GM19438 (cell line): ENCODE measurements at regions not wholly inside any gene's neighbourhood (a gene's known extent, or its start where the extent isn't known, plus 50 kb on each side); places are given as distances from the start of the nearest gene placed in this dataset.
"Not testable (repeated sequence)": the region's sequence is repeated elsewhere in the genome, so short reads cannot be mapped to it uniquely, and the experiment has no call there.

Experiments used
- ATAC-seq: cut with Tn5 transposase; IDR thresholded peaks from one replicate; pipeline ENCODE4 v1.9.1; 2021; ENCODE audit warnings: low read depth; ENCODE audit not compliant: unreplicated experiment

DNA sequence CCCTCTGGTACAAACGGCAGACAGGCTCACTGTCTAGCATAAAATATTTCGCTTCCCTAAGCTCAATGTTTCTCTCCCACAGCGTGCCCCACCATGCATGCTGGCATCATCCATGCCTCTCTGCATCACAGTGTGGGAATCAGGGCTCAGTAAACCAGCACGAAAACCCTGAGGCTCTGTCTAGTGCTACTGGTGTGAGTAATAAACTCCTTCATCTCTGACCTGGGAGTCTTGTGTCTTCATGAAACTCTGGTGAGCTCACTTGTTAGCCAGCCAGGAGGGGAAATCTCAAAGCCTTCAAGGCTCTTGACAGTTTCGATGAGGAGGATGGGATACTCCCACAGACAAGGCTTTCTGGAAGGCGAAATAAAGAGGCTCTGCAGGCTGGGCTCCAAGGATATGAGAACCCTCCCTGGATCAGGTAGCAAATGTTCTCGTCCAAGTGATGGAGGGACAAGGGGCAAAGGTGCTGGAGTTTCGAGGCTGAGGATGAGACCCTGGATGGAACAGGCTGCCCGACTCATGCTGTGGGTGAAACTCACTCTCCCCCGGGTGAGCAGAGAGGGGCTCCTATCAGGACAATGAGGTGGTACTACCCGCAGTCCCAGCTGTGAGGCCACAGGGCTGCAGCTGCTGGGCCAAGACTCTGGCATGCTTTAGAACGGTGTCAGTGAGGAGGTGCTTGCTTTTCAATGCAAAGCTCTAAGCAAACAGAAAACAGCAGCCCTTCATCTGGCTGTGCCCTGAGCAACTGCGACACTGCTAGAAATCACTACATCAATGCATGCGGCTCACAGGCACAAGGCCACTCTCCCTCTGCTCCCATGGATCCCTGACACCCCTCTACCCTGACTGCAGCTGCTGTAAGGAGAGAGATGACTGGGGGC is 69.3 kb downstream of the SHANK2 start:
- no peak for ATAC-seq

DNA sequence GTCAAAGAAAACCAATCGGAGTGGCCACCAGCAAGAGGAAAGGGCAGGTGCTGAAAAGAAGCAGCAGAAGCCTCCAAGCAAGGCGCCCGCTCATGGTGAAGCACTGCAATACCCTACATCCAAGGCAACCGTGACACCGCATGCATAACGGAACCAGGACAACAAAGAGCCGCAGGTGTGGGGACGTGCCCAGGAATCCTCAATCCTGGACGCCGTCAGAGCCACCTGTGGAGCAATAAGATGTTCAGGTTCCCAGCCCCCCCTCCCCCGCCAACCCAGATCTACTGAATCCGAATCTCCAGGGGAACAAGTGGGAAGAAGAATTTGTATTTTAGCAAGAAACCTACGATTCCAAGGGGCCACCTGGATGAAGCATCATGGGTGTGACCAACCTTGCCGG is 70.8 kb downstream of the SHANK2 start:
- no peak for ATAC-seq

DNA sequence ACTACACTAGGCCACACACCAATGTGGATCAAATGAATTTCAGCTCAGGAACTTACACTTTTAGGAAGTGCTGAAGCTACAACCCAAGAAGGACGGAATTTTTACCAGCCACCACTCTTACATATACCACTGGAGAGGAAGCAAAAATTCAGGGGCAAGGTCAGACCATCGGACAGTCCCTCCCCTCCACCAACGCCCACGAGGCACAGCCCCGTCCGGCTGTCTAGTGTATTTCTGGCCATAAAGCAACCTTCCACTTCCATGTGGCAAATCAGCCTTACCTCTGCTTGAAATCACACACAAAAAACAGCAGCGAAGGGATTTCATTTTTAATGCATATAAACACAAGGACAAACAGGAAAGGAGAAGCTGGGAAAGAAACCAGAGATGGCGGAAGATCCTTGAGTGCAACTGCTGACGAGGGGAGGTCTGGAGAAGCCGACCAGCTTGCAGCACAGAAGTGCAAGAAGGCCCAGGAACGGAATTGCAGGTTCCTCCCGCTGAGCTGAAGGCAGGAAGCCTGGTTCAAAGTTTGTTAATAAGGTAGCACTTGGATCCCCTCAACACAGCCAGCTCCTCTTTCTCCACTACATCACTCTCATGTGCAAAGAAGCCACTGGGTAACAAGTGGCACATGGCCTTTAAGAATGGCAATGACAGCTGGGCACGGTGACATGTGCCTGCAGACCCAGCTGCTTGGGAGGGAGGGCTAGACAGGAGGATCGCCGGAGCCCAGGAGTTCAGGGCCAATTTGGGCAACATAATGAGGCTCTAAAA is 71.5 kb downstream of the SHANK2 start:
- ATAC-seq: no peak

DNA sequence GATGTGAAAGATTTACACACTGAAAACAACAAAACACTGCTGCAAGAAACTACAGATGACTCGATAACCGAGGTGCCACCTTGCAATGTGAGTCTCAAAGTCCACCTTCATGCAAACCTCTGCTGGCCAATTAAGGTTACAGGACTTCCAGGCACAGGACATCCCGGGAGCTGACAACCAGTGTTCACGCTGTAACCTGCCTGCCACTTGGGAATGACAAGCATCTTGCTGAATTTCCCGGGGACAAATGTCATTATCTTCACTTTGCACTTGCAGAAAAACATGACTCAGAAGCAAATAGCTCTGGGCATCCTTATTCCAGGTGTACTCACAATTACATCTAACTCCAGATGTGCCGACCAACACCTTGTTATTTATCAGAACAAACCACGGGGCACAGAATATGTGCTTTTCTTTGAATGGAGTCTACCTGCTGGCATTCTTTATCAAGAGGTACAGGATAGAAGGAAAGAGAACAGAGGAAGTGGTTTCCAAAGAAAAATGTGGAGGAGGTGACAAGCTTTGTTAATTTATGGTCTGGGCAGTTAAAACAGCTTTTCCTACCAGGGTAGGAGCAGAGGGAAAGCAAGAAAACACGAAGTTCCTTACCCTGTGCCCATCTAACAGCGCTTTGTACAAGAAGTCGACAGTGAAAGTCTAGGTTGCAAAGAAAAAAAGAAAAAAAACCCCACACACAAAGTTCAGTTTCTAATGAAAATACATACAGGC is 72.3 kb downstream of the SHANK2 start:
- ATAC-seq: no peak

- no peak for ATAC-seq
Measured at GRCh38 chr11:71178076-71178475, 74.3 kb downstream of the SHANK2 start.

DNA sequence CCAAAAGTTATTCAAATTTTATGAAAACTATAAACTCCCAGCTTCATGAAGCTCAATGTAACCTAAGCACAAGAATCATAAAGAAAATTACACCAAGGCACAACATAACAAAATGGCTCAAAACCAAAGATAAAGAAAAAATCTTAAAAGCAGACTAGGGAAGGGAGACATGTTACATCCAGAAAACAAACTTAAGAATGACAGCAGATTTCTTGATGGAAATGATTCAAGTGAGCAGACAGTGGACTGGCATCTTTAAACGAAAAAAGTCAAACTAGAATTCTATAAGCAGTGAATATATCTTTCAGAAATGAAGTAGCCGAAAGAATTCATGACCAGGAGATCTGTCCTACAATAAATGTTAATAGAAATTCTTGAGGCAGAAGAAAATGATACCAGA is 75.6 kb downstream of the SHANK2 start:
- no peak for ATAC-seq

DNA sequence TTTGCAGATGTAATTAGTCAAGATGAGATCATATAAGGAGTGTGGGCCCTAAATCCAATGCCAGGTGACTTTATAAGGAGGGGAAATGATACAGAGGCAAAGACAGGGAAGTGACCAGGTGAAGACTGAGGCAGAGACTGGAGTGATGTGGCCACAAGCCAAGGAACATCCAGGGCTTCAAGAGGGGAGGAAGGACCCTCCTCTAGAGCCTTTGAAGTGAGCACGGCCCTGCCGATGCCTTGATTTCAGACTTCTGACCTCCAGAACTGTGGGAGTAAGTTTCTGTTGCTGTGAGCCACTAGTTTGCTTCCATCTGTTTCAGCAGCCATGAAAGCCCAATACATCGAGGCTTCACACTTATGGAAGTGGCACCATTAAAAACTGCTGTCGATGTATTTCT is 78.7 kb downstream of the SHANK2 start:
- no peak for ATAC-seq

DNA sequence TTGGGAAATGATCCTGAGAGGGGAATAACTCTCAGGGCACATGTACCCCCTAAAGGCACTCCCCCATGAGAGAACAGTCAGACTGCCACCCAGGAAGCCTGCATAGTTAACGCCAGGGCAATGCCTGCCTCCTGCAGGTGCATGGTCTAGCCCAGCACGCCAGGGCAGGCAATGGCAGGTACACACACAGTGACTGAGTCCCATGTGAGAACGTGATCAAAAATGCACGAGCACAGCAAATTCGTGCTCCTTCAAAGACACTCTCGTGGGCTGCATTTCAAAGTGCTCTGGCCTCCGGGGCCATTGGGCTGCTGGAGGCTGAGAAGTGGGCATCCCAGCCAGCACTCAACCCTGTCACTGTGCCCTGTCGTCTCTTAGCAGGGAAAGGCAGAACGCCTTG is 79.7 kb downstream of the SHANK2 start:
- no peak for ATAC-seq

GRCh38 chr11:71171576-71171975 is 80.8 kb downstream of the SHANK2 start:
- ATAC-seq: no peak

- no peak for ATAC-seq
Measured at GRCh38 chr11:71170624-71171423, 81.6 kb downstream of the SHANK2 start.

- no peak for ATAC-seq
Measured at GRCh38 chr11:71169313-71169712, 83.1 kb downstream of the SHANK2 start.

- not testable (repeated sequence) for ATAC-seq
Measured at GRCh38 chr11:71167814-71168213, 84.6 kb downstream of the SHANK2 start.

- ATAC-seq: no peak
Measured at GRCh38 chr11:71165771-71166170, 86.6 kb downstream of the SHANK2 start.

DNA sequence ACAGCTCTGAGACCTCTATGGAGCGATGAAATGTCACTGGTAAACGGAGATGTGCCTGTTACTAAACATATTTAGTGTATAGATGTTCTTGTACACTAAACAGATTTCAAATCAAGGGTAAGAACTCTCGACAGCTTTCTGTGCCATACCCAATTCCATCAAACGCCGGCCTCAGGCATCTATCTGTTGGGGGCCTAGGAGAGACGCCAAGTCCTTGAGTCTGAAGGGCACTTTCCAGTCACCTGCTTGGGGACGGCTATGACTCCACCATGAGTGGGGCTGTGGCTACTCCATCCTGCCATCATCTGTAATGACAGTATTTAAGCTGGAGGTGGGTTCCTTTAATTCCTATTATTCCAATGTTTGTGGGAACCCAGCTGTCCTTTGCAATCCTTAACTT is 87.8 kb downstream of the SHANK2 start:
- no peak for ATAC-seq

DNA sequence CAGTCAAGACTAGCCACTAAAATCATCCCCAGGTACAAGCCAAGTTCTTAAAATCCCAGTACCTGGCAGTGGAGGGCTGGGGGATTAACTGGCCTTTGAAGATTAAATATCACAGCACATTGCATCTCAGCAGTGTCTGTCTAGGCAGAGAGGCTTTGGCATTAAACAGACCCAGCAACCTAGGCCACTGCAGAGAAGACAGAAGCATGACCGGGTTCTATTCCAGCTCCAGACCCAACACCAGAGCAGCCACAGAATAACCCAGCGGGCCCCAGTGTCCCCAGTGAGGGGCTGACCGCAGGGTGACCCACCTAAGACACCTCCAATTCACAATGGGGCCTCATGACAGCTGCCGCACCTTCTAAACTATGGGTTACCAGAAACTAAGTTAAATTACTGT is 88.2 kb downstream of the SHANK2 start:
- no peak for ATAC-seq

GRCh38 chr11:71163371-71163770 is 89.0 kb downstream of the SHANK2 start:
- ATAC-seq: no peak

- ATAC-seq: no peak
Measured at GRCh38 chr11:71158936-71159335, 93.4 kb downstream of the SHANK2 start.

- ATAC-seq: not testable (repeated sequence)
Measured at GRCh38 chr11:71157676-71158075, 94.7 kb downstream of the SHANK2 start.

DNA sequence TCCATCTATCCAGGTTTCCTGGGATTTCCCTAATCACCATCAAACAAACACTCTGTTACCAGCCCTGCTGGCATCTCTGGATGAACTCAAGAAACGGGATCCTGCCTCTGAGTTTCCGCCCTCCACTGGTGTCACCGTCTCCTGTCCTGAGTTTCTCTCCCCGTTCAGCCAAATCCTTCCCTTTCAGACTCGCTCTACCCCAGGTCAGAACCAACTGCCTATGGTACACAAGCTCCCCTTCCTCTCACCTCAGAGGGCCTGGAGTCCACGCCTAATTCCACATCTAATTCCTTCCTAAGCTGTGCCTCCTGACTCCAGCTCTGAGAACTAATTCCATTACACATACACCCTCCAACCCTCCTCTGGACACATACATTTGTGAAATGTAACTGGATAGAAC is 96.1 kb downstream of the SHANK2 start:
- no peak for ATAC-seq

DNA sequence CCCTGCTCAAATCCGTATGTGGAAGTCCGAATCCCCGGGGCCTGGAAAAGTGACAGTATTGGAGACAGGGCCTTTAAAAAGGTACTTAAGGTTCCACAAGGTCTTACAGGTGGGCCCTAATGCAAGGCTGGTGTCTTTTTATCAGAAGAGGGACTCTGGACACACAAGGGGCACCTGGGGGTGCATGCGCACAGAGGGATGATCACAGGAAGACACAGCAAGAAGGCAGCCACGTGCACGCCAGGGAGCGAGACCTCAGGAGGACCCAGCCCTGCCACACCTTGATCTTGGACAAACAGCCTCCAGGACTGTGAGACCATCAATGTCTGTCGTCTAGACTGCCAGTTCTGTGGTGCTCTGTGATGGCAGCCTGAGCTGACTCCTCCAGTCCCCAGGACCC is 96.5 kb downstream of the SHANK2 start:
- no peak for ATAC-seq
